Suprapubic skin (tissue), 4 donors: ENCODE measurements at regions not wholly inside any gene's neighbourhood (a gene's known extent, or its start where the extent isn't known, plus 50 kb on each side); places are given as distances from the start of the nearest gene placed in this dataset.

Experiments used
- DNase-seq, 2 donors: peaks; one replicate each; pipeline ENCODE4 v3.0.0-alpha.2; 2019; ENCODE audit warnings: low spot score in 2 of 2
- H3K27ac ChIP-seq: fragments of 200-600 bp; sonication (generic); one replicate; pipeline ENCODE4 v1.5.1; 2019
- H3K27me3 ChIP-seq: fragments of 200-600 bp; sonication (generic); one replicate; pipeline ENCODE4 v1.5.1; 2019
- H3K36me3 ChIP-seq: fragments of 200-600 bp; sonication (generic); one replicate; pipeline ENCODE4 v1.5.1; 2019
- H3K4me1 ChIP-seq: fragments of 200-600 bp; sonication (generic); one replicate; pipeline ENCODE4 v1.5.1; 2019
- H3K4me3 ChIP-seq: fragments of 200-600 bp; sonication (generic); one replicate; pipeline ENCODE4 v1.5.1; 2019; ENCODE audit warnings: mild to moderate bottlenecking
- H3K9me3 ChIP-seq: fragments of 200-600 bp; sonication (generic); one replicate; pipeline ENCODE4 v1.5.1; 2019
- EP300 ChIP-seq: sonication (generic); formaldehyde crosslinking; IDR thresholded peaks from one replicate; pipeline ENCODE4 v1.6.1; 2017; ENCODE audit warnings: antibody characterized with exemption
- POLR2A ChIP-seq, 2 donors: fragments of 450-650 bp; IDR thresholded peaks; one replicate each; pipeline ENCODE4 v1.6.1; 2017; ENCODE audit warnings: antibody characterized with exemption in 2 of 2, mild to moderate bottlenecking in 2 of 2, moderate library complexity in 2 of 2
- POLR2AphosphoS5 ChIP-seq, 3 donors: sonication (generic); formaldehyde crosslinking; IDR thresholded peaks; one replicate each; pipeline ENCODE4 v1.6.1; 2017; ENCODE audit warnings: antibody characterized with exemption in 3 of 3
- WGBS: methylation state at CpG from one replicate; pipeline ENCODE4 v1.1.5; 2018; 5-methylcytosine and 5-hydroxymethylcytosine counted together
- TF ChIP-seq, protein P1 (sequence below), 2 donors: fragments of 200-600 bp in 1 of 2; fragments of 450-650 bp in 1 of 2; sonication (generic) in 1 of 2; IDR thresholded peaks; one replicate each; pipeline ENCODE4 v1.5.1; 2016 to 2019; ENCODE audit warnings: antibody characterized with exemption in 2 of 2, mild to moderate bottlenecking in 1 of 2, moderate library complexity in 1 of 2

DNA sequence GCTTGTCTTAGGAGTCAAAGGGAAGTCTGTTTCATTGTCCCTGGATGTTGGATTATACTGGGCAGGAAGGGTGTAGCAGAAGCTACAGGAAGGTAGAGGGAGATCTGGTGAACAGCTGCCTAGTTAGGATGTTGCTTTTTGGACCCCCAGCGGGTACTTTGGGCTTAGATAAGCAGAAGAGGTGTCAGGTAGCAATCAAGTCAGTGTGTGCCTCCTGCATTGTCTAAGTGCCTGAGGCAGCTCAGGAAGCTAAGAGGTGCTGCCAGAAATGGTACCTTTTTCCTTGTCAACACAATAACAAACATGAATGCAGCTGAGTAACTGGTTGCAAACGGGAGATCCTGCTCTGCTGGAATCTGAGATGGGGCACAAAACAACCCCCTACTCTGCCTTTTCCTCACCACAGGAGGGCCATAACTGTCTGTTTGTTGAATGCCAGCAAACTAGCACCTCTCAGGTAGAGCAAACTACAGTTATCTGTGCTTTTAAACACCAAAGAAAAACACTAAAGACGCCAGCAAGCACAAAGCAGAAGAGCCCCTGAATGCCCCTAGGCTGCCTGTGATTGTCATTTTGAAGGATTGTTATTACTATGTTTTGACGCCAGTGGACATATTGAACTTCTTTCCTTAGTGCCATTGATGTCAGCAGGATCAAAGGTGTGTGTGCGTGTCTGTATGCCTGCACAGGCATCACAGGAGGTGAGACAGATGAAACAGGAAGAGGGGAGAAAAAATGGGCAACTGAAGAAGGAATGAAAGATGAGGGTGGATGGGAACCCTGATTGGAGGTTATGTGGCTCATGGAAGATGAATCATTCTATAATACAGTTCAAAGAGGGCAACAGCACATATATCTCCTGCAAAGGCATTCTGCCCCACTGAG, 151.4 kb downstream of the ETAA1 start:
- Histone ChIP-seq H3K4me3 (no peak overlapping the region), H3K27me3 (no peaks in the 10 kb centered on the region), H3K9me3 (no peaks in the 10 kb centered on the region), H3K4me1 (no peaks in the 10 kb centered on the region), H3K36me3 (no peaks in the 10 kb centered on the region), H3K27ac (no peak overlapping the region)
- DNase-seq: no peak
- WGBS: 53% methylated on average over 5 of the region's 5 CpGs
- TF ChIP-seq EP300: no peak
- TF ChIP-seq, protein P1, sequence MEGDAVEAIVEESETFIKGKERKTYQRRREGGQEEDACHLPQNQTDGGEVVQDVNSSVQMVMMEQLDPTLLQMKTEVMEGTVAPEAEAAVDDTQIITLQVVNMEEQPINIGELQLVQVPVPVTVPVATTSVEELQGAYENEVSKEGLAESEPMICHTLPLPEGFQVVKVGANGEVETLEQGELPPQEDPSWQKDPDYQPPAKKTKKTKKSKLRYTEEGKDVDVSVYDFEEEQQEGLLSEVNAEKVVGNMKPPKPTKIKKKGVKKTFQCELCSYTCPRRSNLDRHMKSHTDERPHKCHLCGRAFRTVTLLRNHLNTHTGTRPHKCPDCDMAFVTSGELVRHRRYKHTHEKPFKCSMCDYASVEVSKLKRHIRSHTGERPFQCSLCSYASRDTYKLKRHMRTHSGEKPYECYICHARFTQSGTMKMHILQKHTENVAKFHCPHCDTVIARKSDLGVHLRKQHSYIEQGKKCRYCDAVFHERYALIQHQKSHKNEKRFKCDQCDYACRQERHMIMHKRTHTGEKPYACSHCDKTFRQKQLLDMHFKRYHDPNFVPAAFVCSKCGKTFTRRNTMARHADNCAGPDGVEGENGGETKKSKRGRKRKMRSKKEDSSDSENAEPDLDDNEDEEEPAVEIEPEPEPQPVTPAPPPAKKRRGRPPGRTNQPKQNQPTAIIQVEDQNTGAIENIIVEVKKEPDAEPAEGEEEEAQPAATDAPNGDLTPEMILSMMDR (IDR thresholded peaks at IDR 0.05): no peak

DNA sequence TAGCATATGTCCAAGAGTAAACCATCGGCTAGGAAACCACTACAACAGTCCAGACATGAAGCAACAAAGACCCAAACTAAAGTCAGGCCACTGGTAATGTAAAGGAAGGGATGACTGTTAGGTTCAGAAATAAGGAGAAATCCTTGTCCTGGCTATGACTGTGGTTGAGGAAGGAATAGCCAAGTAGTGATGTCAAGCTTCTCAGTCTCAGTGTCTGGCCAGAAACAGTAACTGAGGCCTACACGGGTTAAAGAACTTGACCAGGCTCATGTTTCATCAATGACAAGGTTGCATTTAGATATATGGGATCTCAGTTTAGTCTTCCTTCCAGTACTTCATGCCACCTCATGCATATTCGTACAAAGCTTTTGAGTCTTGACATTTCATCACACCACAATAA, 162.0 kb downstream of the ETAA1 start:
- Histone ChIP-seq H3K4me3 (no peak overlapping the region), H3K36me3 (no peaks in the 10 kb centered on the region), H3K9me3 (no peaks in the 10 kb centered on the region), H3K4me1 (no peaks in the 10 kb centered on the region), H3K27ac (no peak overlapping the region), H3K27me3 (no peaks in the 10 kb centered on the region)
- DNase-seq: no peak
- 90% methylated on average over 3 of the region's 3 CpGs for WGBS
- TF ChIP-seq POLR2A (IDR thresholded peaks at IDR 0.05) (no peak), POLR2AphosphoS5 (IDR thresholded peaks at IDR 0.05) (no peak), EP300 (no peak)
- TF ChIP-seq, protein P1 (IDR thresholded peaks at IDR 0.05): no peak

DNA sequence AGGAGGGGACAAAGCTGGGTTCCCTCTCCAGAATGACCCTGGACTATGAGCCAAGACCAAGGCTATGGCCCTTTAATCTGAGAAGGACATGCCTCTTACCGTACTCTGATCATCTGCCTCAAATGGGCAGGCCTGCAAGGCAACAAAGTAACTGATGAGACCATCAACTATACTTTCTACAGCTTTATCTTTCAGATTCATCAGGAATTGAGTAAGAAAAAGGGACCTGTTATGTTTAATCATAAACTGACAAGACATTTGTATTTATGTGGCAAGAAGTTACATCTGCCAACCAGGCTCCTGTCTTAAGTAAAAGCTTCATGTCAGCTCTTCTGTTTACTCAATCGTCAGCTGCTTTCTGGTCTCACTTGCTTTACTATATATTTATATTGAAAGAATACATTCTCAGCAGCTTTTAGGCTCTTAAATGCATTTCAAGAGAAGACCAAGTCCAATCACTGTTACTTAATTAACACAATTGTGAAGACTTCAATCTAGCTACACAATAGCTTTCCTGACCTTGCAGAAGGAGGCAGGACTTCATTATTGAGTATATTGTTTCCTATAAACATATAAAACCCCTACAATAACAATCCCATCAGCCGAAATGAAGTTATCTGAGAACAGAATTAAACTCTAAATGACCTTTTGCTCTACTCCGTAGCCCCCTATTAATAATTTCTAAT, 163.8 kb downstream of the ETAA1 start:
- Histone ChIP-seq H3K27ac (no peak overlapping the region), H3K27me3 (no peaks in the 10 kb centered on the region), H3K9me3 (no peaks in the 10 kb centered on the region), H3K4me3 (no peak overlapping the region), H3K4me1 (no peaks in the 10 kb centered on the region), H3K36me3 (no peaks in the 10 kb centered on the region)
- DNase-seq: no peak
- WGBS: 76% methylated on average over 4 of the region's 4 CpGs
- TF ChIP-seq POLR2AphosphoS5 (IDR thresholded peaks at IDR 0.05) (no peak), POLR2A (IDR thresholded peaks at IDR 0.05) (no peak)

DNA sequence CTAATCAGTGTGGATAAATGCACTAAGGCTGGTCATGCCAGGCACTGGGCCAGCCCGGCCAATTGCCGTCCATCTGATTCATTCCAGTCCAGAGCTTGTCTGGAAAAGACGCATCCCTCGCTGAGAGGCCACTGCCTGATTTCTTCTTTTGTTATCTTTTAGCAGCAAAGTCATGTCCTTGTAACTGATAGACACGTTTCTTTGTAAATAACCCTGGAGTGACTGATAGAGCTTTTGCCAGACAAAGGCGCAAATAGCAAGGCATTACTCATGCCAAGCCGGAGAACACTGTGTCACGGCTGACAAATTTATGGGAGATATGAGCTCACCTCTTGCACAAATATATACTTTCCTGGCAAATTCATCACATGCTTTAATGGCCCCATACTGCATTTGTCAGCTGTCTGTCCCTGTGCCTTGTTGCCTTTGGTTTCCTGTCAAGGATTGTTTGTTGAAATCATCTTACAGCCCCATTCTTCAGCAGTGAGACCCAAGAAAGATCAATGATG, 164.4 kb downstream of the ETAA1 start:
- Histone ChIP-seq H3K4me3 (no peak overlapping the region), H3K27me3 (no peaks in the 10 kb centered on the region), H3K9me3 (no peaks in the 10 kb centered on the region), H3K27ac (no peak overlapping the region), H3K36me3 (no peaks in the 10 kb centered on the region), H3K4me1 (no peaks in the 10 kb centered on the region)
- WGBS: 86% methylated on average over 8 of the region's 8 CpGs
- TF ChIP-seq EP300: no peak
- TF ChIP-seq, protein P1 (IDR thresholded peaks at IDR 0.05): no peak
- no peak for TF ChIP-seq POLR2A (IDR thresholded peaks at IDR 0.05)
- TF ChIP-seq POLR2AphosphoS5 (IDR thresholded peaks at IDR 0.05): no peak
- DNase-seq: no peak

DNA sequence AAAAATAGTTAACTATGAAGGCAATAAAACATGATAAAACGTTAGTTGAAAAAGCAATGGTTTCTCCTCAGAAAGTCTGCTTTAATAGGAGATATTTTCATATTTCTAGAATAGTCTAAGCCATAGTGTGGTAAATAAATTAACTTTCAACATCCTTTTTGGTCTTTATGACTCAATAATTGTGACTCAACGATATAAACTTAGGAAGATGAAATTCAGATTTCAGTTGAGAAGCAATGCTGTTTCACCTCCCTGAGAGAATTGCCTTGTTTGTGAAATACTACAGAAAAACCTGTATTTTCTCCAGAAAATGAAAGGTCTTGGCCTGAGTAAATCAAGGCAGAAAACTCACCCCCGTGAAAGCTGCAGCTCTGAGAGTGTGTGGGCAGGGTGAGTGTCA, 166.9 kb downstream of the ETAA1 start:
- H3K27ac ChIP-seq: no peak overlapping the region
- no peaks in the 10 kb centered on the region for H3K27me3 ChIP-seq
- H3K4me1 ChIP-seq: no peaks in the 10 kb centered on the region
- WGBS: 65% methylated on average over 3 of the region's 3 CpGs
- TF ChIP-seq, protein P1 (IDR thresholded peaks at IDR 0.05): no peak
- TF ChIP-seq POLR2A (IDR thresholded peaks at IDR 0.05) (no peak), EP300 (no peak)
- no peaks in the 10 kb centered on the region for H3K36me3 ChIP-seq
- no peak overlapping the region for H3K4me3 ChIP-seq
- no peaks in the 10 kb centered on the region for H3K9me3 ChIP-seq
- DNase-seq: no peak
